Lower leg skin (tissue), 3 donors: ENCODE measurements at regions not wholly inside any gene's neighbourhood (a gene's known extent, or its start where the extent isn't known, plus 50 kb on each side); places are given as distances from the start of the nearest gene placed in this dataset.

ENCODE experiments used
- POLR2A ChIP-seq, 2 donors: fragments of 450-650 bp; IDR thresholded peaks; one replicate each; pipeline ENCODE4 v1.6.1; 2016 to 2017; ENCODE audit warnings: antibody characterized with exemption in 2 of 2, mild to moderate bottlenecking in 1 of 2, moderate library complexity in 1 of 2
- TF ChIP-seq, protein P1 (sequence below), 3 donors: fragments of 450-650 bp; IDR thresholded peaks; one replicate each; pipeline ENCODE4 v1.5.1; 2016; ENCODE audit warnings: antibody characterized with exemption in 3 of 3, mild to moderate bottlenecking in 3 of 3, moderate library complexity in 2 of 3

DNA sequence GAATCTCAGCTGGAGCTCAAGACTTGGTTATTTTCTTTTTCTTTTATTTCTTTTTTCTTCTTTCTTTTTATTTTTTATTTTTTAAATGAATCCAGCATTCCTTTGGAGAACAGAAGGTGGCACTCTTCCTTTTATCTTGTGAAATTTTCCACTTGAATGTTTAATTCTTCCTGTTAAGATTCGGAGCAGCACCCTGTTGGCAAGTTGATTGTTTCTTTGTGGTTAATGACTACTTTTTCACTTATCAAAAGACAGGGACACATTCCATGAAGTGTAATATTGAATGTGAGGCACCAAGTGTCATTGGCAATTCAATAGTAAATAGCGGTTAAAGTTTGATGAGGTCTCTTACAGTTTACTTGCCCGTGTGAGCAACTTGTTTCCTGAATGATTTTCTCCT lies 240.5 kb upstream of the CHD1 start:
- TF ChIP-seq POLR2A (IDR thresholded peaks at IDR 0.05): no peak
- TF ChIP-seq, protein P1, sequence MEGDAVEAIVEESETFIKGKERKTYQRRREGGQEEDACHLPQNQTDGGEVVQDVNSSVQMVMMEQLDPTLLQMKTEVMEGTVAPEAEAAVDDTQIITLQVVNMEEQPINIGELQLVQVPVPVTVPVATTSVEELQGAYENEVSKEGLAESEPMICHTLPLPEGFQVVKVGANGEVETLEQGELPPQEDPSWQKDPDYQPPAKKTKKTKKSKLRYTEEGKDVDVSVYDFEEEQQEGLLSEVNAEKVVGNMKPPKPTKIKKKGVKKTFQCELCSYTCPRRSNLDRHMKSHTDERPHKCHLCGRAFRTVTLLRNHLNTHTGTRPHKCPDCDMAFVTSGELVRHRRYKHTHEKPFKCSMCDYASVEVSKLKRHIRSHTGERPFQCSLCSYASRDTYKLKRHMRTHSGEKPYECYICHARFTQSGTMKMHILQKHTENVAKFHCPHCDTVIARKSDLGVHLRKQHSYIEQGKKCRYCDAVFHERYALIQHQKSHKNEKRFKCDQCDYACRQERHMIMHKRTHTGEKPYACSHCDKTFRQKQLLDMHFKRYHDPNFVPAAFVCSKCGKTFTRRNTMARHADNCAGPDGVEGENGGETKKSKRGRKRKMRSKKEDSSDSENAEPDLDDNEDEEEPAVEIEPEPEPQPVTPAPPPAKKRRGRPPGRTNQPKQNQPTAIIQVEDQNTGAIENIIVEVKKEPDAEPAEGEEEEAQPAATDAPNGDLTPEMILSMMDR (IDR thresholded peaks at IDR 0.05): no peak
